GM21515 (cell line): ENCODE measurements at regions not wholly inside any gene's neighbourhood (a gene's known extent, or its start where the extent isn't known, plus 50 kb on each side); places are given as distances from the start of the nearest gene placed in this dataset.
"Not testable (repeated sequence)": the region's sequence is repeated elsewhere in the genome, so short reads cannot be mapped to it uniquely, and the experiment has no call there.

Experiments
- ATAC-seq: cut with Tn5 transposase; IDR thresholded peaks from one replicate; pipeline ENCODE4 v1.9.1; 2021; ENCODE audit not compliant: unreplicated experiment

DNA sequence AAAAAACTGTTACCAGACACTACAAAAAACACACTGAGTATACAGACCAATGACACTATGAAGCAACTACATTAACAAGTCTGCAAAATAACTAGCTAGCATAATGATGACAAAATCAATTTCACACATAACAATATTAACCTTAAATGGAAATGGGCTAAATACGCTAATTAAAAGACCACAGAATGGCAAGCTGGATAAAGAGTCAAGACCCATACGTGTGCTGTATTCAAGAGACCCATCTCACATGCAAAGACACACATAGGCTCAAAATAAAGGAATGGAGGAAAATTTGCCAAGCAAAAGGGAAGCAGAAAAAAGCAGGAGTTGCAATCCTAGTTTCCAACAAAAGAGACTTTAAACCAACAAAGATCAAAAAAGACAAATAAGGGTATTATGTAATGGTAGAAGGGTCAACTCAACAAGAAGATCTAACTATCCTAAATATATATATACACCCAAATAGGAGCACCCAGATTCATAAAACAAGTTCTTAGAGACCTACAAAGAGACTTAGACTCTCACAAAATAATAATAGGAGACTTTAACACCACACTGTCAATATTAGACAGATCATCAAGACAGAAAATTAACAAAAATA lies 158.6 kb downstream of the ALDH8A1 start:
- ATAC-seq = not testable (repeated sequence)

DNA sequence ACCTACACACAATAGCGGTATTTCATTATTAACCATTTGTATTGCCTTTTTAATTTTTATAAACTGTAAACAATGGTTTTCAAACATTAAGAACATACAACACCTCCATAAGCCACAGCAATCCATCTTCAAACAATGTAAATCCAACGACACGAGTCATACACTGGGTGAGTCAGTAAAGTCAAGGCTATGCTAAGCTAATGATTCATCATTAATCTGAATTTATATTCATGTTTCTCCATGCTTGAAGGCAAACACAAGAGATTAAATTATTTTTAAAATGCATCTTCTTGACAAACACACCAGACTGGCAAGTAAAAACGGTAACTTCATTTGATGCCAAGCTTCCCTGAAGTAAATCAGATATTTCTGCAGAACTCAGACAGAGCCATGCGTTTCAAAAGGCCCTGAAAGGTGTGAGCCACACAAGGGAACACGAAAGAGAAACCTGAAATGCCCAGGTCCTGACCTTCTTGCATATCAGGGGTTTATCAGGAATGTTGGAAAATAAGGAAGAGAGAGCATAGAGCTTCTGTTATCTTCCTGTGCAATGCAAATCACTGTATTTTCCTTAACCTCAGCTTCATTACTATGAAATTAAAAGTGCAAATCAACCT lies 162.5 kb downstream of the ALDH8A1 start:
- no peak for ATAC-seq

DNA sequence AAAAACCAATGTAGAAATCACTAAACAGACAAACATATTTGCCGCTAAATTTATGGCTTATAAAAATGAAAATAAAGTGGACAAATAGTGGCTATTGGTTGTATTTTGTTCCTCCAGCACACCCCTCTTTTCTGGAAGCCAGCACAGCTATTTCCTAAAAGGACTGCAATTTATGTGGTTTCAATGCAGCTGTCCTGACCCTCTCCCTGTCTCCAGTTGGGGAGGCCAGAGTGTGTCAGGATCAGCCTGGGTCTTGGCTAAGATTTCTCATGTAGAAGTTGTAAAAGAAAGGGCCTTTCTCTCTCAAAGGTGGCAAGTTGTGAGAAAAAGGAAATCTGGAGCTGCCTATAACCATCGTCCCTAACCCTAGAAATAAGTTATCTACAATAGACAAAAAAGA lies 165.6 kb downstream of the ALDH8A1 start:
- ATAC-seq = no peak

DNA sequence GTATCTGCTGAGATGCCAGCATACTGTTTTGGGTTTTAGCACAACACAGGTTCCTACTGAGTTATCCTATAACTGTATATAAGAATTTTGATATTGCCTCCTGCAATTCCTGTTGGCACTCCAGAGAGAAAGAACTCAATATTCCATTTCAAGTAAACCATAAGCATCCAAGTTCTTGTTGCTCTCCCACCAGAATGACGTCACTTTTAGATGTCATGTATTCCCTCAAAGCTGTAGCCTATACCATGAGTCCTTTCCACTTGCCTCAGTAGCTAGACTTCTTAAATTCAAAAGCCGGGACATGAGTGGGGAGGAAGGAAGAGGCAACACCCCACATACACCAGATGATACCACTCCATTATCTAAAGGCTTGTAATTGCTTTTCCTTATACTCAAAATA lies 171.5 kb downstream of the ALDH8A1 start:
- no peak for ATAC-seq

DNA sequence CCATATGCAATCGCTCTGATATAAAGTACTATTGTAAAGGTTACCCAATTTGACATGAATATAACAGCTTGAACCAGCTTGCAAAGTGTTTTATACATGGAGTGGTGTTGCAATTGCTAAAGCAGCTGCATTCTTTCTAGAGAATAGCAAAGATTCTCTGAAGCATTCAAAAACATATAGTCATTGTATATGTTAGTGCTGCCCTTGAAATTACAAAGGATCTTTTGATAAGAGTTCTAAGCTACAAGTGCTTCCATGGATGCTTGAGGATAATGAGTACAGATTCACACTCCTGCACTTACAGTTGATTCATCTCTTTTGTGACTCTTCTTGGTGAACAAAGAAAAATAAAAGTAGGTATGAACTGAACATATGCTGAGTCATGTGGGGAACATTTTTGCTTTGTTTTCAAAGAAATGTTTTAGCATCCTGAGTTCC lies 175.7 kb downstream of the ALDH8A1 start:
- ATAC-seq = no peak

DNA sequence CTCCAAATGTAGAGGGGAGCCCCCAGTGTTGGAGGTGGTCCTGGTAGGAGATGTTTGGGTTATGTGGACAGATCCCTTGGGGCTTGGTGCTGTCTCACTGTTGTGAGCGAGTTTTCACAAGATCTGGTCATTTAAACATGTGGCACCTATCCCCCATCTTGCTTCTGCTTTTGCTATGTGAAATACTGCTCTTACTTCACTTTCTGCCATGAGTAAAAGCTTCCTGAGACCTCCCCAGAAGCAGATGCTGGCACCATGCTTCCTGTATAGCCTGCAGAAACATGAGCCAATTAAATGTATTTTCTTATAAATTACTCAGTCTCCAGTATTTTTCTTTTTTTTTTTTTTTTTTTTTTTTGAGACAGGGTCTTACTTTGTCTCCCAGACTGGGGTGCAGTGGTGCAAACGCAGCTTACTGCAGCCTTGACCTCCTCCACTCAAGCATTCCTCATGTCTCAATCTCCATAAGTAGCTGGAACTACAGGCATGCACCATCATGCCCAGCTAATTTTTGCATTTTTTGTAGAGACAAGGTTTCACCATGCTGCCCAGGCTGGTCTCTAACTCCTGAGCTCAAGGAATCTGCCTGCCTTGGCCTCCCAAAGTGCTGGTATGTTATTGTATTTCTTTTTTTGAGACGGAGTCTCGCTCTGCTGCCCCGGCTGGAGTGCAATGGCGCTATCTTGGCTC lies 177.1 kb downstream of the ALDH8A1 start:
- ATAC-seq = no peak

DNA sequence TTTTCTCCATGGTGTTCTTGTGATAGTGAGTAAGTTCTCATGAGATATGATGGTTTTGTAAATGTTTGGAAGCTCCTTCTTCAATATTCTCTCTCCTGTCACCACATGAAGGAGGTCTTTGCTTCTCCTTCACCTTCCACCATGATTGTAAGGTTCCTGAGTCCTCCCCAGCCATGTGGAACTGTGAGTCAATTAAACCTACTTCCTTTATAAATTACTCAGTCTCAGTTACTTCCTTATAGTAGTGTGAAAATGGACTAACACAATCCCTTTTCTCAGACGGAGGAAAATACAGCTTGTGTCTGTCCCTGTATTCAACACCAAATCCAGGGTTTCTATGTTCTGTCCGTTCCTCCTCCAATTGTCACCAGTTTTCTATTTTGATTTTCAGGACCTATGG lies 181.0 kb downstream of the ALDH8A1 start:
- ATAC-seq = no peak

DNA sequence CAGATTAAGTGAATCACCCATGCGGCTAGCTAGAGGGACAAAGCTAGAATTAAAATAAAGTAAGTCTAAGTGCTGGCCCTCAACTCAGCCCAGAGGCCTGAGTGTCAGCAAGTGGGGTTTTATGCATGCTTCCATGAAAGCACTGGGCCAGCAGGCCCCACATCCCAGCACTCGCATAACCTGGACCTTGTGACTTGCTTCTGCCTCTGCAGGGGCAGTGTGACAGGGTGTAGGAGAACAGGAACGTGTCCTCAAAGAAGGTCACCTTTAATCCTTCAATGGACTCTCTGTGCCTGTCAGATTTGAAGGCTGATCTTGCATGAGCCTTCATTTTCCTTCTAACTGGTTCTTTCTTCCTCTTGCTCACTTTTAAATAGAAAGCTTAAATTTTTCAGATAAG lies 183.4 kb downstream of the ALDH8A1 start:
- ATAC-seq = no peak

DNA sequence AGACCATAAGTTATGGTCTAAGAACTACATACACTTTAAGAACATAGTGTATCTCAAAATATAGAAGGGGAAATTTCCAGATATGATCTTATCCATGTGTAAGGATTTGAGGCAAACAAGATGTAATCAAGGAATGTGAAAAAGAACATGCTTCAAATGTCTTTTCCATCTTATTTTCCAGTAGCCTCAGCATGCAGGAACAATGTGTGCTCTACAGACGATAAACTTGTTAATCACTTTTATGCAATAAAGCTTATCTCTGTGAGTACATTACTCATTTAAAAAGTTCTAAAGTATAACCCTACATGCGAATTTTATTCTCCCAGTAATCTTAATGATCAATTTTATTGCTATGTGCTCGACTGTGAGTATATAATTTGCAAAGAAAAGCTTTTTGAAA lies 185.2 kb downstream of the ALDH8A1 start:
- ATAC-seq = no peak

DNA sequence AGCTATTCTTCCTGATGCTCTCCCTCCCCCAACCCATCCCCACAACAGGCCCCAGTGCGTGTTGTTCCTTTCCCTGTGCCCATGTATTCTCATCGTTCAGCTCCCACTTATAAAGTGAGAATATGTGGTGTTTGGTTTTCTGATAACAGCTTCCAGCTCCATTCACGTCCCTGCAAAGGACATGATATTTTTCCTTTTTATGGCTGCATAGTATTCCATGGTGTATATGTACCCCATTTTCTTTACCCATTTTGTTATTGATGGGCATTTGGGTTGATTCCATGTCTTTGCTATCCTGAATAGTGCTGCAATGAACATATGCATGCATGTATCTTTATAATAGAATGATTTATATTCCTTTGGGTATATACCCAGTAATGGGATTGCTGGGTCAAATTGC lies 186.3 kb downstream of the ALDH8A1 start:
- not testable (repeated sequence) for ATAC-seq

DNA sequence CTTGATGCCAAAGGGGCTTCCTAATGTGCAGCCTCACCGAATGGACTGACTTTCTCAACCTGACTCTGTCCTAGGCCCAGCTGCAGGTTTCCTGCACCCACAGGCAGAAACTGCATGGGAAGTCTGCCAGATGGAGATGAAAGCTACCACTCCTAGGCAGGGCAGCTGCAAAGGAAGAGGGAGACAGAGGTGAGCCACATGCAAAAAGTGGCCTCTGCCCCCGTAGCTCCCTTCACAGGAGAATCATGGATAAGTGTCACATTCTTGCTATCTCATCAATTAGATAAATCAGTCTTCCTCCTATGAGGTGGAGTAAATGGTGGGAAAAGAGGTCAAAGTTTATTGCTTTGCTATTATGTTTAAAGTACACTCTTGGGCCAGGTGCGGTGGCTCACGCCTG lies 191.3 kb downstream of the ALDH8A1 start:
- no peak for ATAC-seq

DNA sequence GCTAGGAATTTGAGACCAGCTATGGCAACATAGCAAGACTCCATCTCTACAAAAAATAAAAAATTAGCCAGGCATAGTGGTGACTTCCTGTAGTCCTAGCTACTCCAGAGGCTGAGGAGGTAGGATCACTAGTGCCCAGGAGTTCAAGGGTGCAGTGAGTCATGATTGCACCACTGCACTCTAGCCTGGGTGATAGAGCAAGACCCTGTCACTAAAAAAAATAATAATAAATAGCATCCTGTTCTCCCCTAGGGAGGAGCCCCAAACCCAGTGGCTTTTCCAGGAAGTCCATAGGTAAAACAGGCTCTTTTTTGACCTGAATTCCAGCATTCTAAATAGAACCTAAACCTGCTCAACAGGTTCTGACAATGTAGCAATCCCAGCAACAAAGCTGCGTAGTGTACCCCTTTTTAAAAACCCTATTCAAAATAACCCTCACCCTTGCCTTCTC lies 192.0 kb downstream of the ALDH8A1 start:
- ATAC-seq = no peak

DNA sequence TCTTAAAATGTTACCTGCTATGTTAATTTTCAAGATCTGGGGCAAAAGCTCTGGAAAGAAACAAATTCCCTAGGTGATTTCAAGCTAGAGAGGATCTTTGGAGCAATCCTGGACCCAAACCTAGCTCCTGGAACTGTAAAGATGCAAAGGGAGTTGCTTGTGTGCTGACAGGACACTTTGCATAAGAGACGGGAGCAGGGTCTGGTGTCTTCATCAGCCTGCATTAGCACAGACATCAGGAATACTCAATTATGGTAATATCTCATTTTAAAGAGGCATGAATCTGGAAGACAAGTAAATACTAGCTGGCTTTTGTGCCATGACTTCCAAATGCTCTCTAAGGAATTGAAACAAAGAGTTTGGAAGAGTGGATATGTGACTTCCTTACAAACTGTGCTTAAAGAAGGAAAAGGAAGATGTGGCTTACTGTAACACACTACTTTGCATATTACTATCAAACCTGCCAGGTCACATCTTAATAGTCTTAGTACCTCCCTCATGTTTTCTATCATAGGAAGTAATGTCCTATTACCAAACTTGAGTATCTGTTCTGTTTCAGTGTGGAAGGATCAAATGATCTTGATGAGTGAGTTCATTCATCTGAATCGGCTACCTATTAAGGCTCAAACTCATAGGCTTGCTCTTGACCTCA lies 193.4 kb downstream of the ALDH8A1 start:
- no peak for ATAC-seq

DNA sequence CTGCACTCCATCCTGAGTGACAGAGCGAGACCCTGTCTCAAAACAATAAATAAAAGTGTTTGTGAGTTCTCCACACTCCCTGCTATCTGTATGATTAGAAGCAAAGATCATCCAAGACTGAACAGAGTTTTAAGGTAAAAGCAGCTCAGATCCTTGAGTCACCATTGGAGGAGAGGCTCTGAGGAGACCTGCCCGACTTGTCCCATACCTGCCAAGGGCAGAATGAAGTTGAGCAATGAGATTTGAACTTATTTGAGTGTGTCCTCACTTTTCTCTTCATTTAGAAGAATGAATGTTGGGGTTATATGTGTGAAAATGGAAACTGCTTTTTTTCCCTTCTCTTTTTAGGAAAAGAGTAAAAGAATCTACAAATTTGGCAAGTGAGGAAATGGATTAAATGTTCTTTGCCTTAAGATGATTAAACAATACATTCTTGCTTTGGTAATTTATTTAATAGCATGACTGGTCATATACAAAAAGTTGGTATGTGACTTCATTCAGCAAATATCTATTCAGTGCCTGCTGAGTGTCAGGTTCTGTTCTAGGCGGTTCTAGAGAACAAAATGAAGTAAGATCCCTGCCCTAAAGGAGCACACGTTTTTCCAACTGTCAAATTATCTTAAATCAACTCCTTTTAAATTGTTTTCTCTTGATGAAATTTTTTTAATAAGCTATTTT lies 195.7 kb downstream of the ALDH8A1 start:
- ATAC-seq = no peak

DNA sequence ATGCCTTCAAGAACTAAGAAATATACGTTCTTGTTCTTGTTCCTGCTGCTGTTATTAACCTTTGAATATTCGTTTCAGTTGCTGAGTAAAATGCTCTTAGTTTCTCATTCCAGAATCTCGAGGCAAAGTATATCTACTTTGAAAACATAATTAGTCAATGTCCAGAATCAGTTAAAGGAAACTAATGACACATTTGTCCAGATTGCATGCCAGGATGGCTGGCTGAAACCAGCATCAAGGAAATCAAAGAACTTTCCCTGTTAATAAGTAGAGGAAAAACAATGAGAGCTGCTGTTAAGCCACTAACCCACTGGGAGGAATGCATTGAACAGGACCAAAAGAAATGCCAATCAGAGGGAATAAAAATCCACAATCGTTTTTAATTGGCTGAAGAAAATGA lies 196.9 kb downstream of the ALDH8A1 start:
- ATAC-seq = no peak

DNA sequence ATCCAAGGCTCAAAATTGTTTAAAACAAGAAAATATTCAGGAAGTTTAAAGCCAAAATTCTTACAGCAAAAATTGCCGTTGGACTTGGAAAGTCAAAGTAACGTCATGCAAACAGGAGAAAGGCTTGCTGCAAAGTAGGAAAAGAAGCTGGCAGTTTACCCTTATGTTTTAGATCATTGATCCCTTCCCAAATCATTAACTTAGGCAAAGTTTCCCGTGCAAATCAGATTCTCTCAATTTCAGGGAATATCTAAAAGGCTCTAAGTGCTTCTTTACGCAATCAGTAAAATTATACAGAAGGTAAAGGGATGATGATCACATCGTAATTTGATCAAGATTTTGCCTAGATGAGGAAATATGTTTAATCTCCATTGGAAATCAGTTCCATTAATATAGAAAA lies 197.5 kb downstream of the ALDH8A1 start:
- no peak for ATAC-seq

DNA sequence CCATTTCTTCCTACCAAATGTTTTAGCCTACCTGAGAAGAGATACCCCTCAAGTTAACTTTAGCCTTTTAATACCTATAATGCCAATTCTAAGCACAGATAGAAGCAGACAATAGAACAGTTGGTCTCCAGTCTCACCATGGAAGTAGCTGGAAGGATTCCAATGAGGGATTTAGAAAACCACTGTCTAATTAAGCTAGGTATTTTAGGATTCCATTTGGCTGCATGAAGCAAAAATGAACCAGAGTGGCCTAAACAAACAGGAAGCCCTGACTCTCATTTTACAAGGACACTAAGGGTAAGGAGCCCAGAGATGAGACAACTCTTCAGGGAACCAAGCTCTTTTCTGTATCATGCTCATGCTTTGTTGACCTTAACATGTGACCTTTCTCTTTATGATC lies 199.2 kb downstream of the ALDH8A1 start:
- no peak for ATAC-seq

DNA sequence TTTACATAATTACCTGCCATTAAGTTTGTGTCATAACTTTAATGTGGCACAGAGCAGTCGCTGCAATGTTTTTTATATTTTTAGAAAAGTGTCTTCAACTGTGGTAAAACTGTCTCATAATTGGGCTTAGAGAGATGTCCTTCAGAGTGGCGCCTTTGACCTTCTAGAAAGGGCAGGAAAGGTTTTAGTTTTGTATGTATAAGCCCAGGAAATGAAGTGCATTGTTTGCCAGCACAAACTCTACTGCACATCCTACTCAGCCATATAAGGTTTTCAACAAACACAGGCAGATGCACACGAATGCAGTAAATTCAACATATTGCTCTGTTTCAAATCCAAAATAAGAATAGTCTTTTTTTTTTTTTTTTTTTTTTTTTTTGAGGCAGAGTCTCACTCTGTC lies 201.4 kb downstream of the ALDH8A1 start:
- no peak for ATAC-seq

DNA sequence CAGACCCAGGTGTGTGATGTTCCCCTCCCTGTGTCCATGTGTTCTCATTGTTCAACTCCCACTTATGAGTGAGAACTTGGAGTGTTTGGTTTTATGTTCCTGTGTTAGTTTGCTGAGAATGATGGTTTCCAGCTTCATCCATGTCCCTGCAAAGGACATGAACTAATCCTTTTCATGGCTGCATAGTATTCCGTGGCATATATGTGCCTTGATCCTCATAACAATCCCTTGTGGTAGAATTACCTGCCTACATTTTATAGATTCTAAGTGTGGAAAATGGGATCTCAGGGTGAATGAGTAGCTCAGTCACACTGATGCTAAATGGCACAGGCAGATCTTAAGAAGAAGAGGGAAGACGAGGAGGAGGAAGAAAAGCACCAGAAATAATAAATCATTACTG lies 202.7 kb downstream of the ALDH8A1 start:
- ATAC-seq = not testable (repeated sequence)

DNA sequence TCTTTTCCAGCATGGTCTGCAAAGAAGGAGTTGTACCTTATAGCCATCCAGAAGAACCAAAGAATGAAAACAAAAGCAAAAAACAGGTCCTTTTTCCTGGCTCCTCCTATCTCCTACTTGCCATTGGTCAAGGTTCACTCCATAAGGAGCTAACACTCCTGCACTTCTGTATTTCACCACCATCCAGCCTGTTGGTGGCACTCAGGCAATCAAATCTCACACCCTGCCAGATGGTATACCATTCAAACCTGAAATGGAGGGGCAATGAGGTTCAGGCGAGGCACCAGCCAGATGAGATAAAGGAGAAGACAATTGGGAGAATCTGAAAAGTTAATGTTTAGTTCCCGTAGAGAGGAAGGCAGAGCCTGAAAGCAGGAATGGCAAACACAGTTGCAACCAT lies 203.8 kb downstream of the ALDH8A1 start:
- no peak for ATAC-seq

DNA sequence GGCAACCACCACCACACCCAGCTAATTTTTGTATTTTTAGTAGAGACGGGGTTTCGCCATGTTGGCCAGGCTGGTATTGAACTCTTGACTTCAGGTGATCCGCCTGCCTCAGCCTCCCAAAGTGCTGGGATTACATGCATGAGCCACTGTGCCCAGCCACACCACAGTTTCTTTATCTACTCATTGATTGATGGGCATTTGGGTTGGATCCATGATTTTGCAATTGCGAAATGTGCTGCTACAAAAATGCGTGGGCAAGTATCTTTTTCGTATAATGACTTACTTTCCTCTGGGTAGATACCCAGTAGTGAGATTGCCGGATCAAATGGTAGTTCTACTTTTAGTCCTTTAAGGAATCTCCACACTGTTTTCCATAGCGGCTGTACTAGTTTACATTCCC lies 204.7 kb downstream of the ALDH8A1 start:
- not testable (repeated sequence) for ATAC-seq
